D721Med (cell line): ENCODE measurements at regions not wholly inside any gene's neighbourhood (a gene's known extent, or its start where the extent isn't known, plus 50 kb on each side); places are given as distances from the start of the nearest gene placed in this dataset.
"Not testable (repeated sequence)": the region's sequence is repeated elsewhere in the genome, so short reads cannot be mapped to it uniquely, and the experiment has no call there.

Source experiments
- DNase-seq: peaks from one replicate; pipeline ENCODE4 v3.0.0; 2011; ENCODE audit warnings: low spot score; ENCODE audit not compliant: insufficient read length
- FAIRE-seq: peaks from 2 replicates; lab custom pipeline; 2011; peaks lifted over from hg19 to GRCh38; lab: Jason Lieb, UNC
- TF ChIP-seq, protein P1 (sequence below): IDR thresholded peaks from 2 replicates; pipeline ENCODE4 v1.5.1; 2012; ENCODE audit warnings: mild to moderate bottlenecking, control low read depth; ENCODE audit not compliant: insufficient read depth; ENCODE audit errors: missing control alignments

GRCh38 chr13:55159765-55160164, 1981.0 kb upstream of the PRR20A start:
- TF ChIP-seq, protein P1, sequence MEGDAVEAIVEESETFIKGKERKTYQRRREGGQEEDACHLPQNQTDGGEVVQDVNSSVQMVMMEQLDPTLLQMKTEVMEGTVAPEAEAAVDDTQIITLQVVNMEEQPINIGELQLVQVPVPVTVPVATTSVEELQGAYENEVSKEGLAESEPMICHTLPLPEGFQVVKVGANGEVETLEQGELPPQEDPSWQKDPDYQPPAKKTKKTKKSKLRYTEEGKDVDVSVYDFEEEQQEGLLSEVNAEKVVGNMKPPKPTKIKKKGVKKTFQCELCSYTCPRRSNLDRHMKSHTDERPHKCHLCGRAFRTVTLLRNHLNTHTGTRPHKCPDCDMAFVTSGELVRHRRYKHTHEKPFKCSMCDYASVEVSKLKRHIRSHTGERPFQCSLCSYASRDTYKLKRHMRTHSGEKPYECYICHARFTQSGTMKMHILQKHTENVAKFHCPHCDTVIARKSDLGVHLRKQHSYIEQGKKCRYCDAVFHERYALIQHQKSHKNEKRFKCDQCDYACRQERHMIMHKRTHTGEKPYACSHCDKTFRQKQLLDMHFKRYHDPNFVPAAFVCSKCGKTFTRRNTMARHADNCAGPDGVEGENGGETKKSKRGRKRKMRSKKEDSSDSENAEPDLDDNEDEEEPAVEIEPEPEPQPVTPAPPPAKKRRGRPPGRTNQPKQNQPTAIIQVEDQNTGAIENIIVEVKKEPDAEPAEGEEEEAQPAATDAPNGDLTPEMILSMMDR, result no peak
- no peak for FAIRE-seq
- DNase-seq, result no peak

- TF ChIP-seq, protein P1, result no peak
- FAIRE-seq (no peak), DNase-seq (no peak)
These were observed 1979.9 kb upstream of the PRR20A start for GRCh38 chr13:55160867-55161266.

DNA sequence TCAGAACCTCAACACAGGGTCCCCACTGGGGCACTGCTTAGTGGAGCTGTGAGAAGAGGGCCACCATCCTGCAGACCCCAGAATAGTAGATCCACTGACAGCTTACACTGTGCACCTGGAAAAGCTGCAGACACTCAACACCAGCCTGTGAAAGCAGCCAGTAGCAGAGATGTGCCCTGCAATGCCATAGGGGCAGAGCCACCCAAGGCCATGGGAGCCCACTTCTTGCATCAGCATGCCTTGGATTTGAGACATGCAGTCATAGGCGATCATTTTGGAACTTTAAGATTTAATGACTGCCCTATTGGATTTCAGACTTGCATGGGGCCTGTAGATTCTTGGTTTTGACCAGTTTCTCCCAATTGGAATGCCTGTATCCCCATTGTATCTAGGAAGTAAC, 1962.1 kb upstream of the PRR20A start:
- DNase-seq, FAIRE-seq: not testable (repeated sequence)

DNA sequence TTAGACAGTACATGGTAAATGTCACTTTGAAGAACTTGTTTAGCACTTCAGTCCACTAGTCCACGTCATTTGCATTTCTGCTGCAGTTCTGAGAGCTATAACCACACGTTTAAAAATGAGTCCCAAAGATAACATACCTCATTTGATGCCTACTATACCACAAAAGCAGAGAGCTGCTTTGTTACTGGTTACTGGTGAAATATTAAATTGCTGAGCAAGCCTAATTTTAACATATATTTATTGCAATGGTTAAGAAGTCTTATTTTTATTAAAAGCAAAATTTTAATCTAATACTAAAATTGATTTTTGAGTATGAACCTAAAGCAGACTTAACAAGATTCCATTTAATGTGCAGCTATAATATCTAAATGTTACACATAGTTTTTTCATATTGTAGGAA, 1949.7 kb upstream of the PRR20A start:
- no peak for DNase-seq
- no peak for FAIRE-seq
- TF ChIP-seq, protein P1, result no peak

DNA sequence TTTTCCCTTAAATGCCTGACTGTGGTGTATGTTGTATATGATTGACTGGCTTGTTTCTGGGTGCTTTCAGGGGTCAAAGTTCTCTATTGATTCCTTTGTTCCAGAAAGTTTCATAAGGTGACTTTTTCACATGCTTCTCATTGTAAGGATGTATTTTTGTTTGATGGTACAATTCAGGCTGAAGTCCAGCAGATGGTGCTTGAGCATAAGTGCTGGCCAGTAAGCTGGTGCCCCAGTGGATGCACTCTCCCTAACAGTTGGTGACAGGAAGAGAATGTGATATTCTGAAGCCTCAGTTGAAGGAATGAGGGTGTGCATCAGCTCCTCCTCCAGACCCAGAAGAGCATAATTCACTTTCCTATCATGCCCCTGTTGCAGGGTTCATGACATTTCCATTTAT, 1941.6 kb upstream of the PRR20A start:
- DNase-seq (no peak), FAIRE-seq (no peak)
- TF ChIP-seq, protein P1, result peak; percentile 54

GRCh38 chr13:55214841-55215345, 1925.8 kb upstream of the PRR20A start:
- DNase-seq, result no peak
- TF ChIP-seq, protein P1, result no peak
- FAIRE-seq, result no peak

DNA sequence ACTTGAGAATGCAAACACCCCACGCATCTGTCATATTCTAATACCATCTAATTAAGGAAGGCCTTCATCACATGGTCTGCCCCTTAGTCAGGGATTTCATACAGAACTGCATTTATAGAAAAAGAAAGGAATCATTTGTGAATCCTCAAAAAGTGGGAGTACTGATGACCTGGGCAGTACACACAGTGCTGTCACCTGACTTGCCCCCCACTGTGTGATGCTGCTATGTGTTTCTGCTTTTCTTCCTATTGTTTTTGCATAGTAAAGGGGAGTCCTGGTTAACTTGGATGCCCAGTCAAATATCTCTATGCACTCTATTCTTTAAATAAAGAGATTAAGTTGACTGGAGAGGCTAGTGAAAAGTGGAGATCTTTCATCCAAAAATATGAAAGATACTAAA, 1921.2 kb upstream of the PRR20A start:
- DNase-seq (no peak), FAIRE-seq (no peak)
- TF ChIP-seq, protein P1, result no peak
